Breast epithelium (tissue), 4 donors: ENCODE measurements at regions not wholly inside any gene's neighbourhood (a gene's known extent, or its start where the extent isn't known, plus 50 kb on each side); places are given as distances from the start of the nearest gene placed in this dataset.
"Not testable (repeated sequence)": the region's sequence is repeated elsewhere in the genome, so short reads cannot be mapped to it uniquely, and the experiment has no call there.

Experiments used
- DNase-seq, 2 donors: peaks; one replicate each; pipeline ENCODE4 v3.0.0-alpha.2; 2019; ENCODE audit warnings: low spot score in 2 of 2
- H3K27ac ChIP-seq, 2 donors: fragments of 200-600 bp; sonication (generic) in 1 of 2; one replicate each; pipeline ENCODE4 v1.5.1; 2016 to 2019; ENCODE audit warnings: mild to moderate bottlenecking in 1 of 2
- H3K27me3 ChIP-seq, 2 donors: fragments of 200-600 bp; sonication (generic) in 1 of 2; one replicate each; pipeline versions ENCODE4 v1.5.1 to v1.6.0; 2017 to 2019; ENCODE audit warnings: control low read depth in 1 of 2, mild to moderate bottlenecking in 1 of 2
- H3K36me3 ChIP-seq: fragments of 200-600 bp; one replicate; pipeline ENCODE4 v1.5.1; 2019
- H3K4me1 ChIP-seq, 2 donors: fragments of 200-600 bp; sonication (generic); one replicate each; pipeline ENCODE4 v1.5.1; 2016 to 2019; ENCODE audit warnings: control low read depth in 1 of 2
- H3K4me3 ChIP-seq, 3 donors: fragments of 200-600 bp; sonication (generic); 1 replicate in 2 of 3; 2 replicates in 1 of 3; pipeline ENCODE4 v1.5.1; 2016 to 2019; ENCODE audit warnings: mild to moderate bottlenecking in 3 of 3, moderate library complexity in 2 of 3
- H3K9me3 ChIP-seq, 2 donors: fragments of 200-600 bp; sonication (generic) in 1 of 2; one replicate each; pipeline ENCODE4 v1.5.1; 2016 to 2019; ENCODE audit warnings: control low read depth in 1 of 2
- CTCF ChIP-seq, 3 donors: fragments of 450-650 bp; IDR thresholded peaks; one replicate each; pipeline ENCODE4 v1.5.1; 2016 to 2017; ENCODE audit warnings: antibody characterized with exemption in 3 of 3, mild to moderate bottlenecking in 3 of 3, moderate library complexity in 3 of 3
- POLR2A ChIP-seq: fragments of 450-650 bp; IDR thresholded peaks from one replicate; pipeline ENCODE4 v1.6.1; 2016; ENCODE audit warnings: antibody characterized with exemption, mild to moderate bottlenecking, moderate library complexity
- POLR2AphosphoS5 ChIP-seq, 3 donors: sonication (generic); formaldehyde crosslinking; IDR thresholded peaks; one replicate each; pipeline ENCODE4 v1.6.1; 2017; ENCODE audit warnings: antibody characterized with exemption in 3 of 3
- intact Hi-C: fragments of 100-400 bp; cut with DNase I; formaldehyde crosslinking; loops from one replicate; pipeline ENCODE4 v1.15.1; 2023; ENCODE audit warnings: low total_unique reads

- no peak for DNase-seq
- Histone ChIP-seq H3K4me1 (no peaks in the 10 kb centered on the region), H3K36me3 (no peaks in the 10 kb centered on the region), H3K27me3 (no peaks in the 10 kb centered on the region), H3K9me3 (peaks cover 6 to 13% of the 10 kb centered on the region in 2 donors), H3K27ac (no peak overlapping the region), H3K4me3 (no peak overlapping the region)
- intact Hi-C loops: no loop called here
- no peak for TF ChIP-seq POLR2A
- TF ChIP-seq CTCF (IDR thresholded peaks at IDR 0.05): no peak
- no peak for TF ChIP-seq POLR2AphosphoS5 (IDR thresholded peaks at IDR 0.05)
Observed at GRCh38 chr10:118926903-118927302, 102.6 kb upstream of the NANOS1 start.

GRCh38 chr10:118927321-118927720 is 102.2 kb upstream of the NANOS1 start:
- intact Hi-C loops: no loop called here
- Histone ChIP-seq H3K36me3 (no peaks in the 10 kb centered on the region), H3K9me3 (peaks cover 6 to 13% of the 10 kb centered on the region in 2 donors), H3K27me3 (no peaks in the 10 kb centered on the region), H3K27ac (no peak overlapping the region), H3K4me3 (no peak overlapping the region), H3K4me1 (no peaks in the 10 kb centered on the region)
- no peak for DNase-seq
- TF ChIP-seq POLR2A (no peak), POLR2AphosphoS5 (IDR thresholded peaks at IDR 0.05) (no peak)

GRCh38 chr10:118930614-118931013 is 98.9 kb upstream of the NANOS1 start:
- no peaks in the 10 kb centered on the region for H3K36me3 ChIP-seq
- no peak overlapping the region for H3K27ac ChIP-seq
- H3K9me3 ChIP-seq: peaks cover 6 to 13% of the 10 kb centered on the region in 2 donors
- H3K4me1 ChIP-seq: no peaks in the 10 kb centered on the region
- H3K4me3 ChIP-seq: no peak overlapping the region
- no peak for DNase-seq
- intact Hi-C loops: no loop called here
- TF ChIP-seq POLR2AphosphoS5 (IDR thresholded peaks at IDR 0.05) (no peak), POLR2A (no peak)
- H3K27me3 ChIP-seq: no peaks in the 10 kb centered on the region

- no peaks in the 10 kb centered on the region for H3K36me3 ChIP-seq
- no peaks in the 10 kb centered on the region for H3K27me3 ChIP-seq
- intact Hi-C loops: no loop called here
- no peak overlapping the region for H3K4me3 ChIP-seq
- H3K9me3 ChIP-seq: peaks cover 6 to 13% of the 10 kb centered on the region in 2 donors
- H3K4me1 ChIP-seq: no peaks in the 10 kb centered on the region
- no peak overlapping the region for H3K27ac ChIP-seq
- DNase-seq: no peak
- TF ChIP-seq POLR2A (no peak), CTCF (IDR thresholded peaks at IDR 0.05) (no peak), POLR2AphosphoS5 (IDR thresholded peaks at IDR 0.05) (no peak)
Observed at GRCh38 chr10:118931436-118931835, 98.1 kb upstream of the NANOS1 start.

- peaks cover 6 to 13% of the 10 kb centered on the region in 2 donors for H3K9me3 ChIP-seq
- H3K4me3 ChIP-seq, intact Hi-C loops, H3K27me3 ChIP-seq, DNase-seq, H3K27ac ChIP-seq, H3K36me3 ChIP-seq, H3K4me1 ChIP-seq: not testable (repeated sequence)
Observed at GRCh38 chr10:118932154-118932553, 97.4 kb upstream of the NANOS1 start.

- DNase-seq: no peak
- TF ChIP-seq POLR2AphosphoS5 (IDR thresholded peaks at IDR 0.05) (no peak), POLR2A (no peak), CTCF (IDR thresholded peaks at IDR 0.05) (no peak)
Observed at GRCh38 chr10:118937226-118937625, 92.3 kb upstream of the NANOS1 start.

More at GRCh38 chr10:118937226-118937625, 92.3 kb upstream of the NANOS1 start:
- Histone ChIP-seq H3K4me1 (no peaks in the 10 kb centered on the region), H3K4me3 (no peak overlapping the region), H3K27me3 (no peaks in the 10 kb centered on the region), H3K36me3 (no peaks in the 10 kb centered on the region), H3K27ac (no peak overlapping the region), H3K9me3 (no peaks in the 10 kb centered on the region)
- intact Hi-C loops: no loop called here
